SK-N-SH (cell line): ENCODE measurements at regions not wholly inside any gene's neighbourhood (a gene's known extent, or its start where the extent isn't known, plus 50 kb on each side); places are given as distances from the start of the nearest gene placed in this dataset.

Source experiments
- CTCF ChIP-seq: fragments of 200-600 bp; sonication (generic); IDR thresholded peaks from 2 replicates; pipeline ENCODE4 v1.6.1; 2017; ENCODE audit warnings: antibody characterized with exemption, mild to moderate bottlenecking, moderate library complexity
- EZH2phosphoT487 ChIP-seq: fragments of 200-600 bp; sonication (generic); IDR thresholded peaks from 2 replicates; pipeline ENCODE4 v1.6.1; 2017; ENCODE audit warnings: low read depth, mixed run types, mild to moderate bottlenecking, antibody characterized with exemption, moderate library complexity, borderline replicate concordance
- MAX ChIP-seq: IDR thresholded peaks from 2 replicates; pipeline ENCODE4 v1.4.0; 2012; ENCODE audit warnings: low read depth
- NRF1 ChIP-seq: IDR thresholded peaks from 2 replicates; pipeline ENCODE4 v1.6.1; 2012; ENCODE audit warnings: low read depth, mild to moderate bottlenecking, low read length
- POLR2AphosphoS5 ChIP-seq: IDR thresholded peaks from 2 replicates; pipeline ENCODE4 v1.6.1; 2012; ENCODE audit warnings: low read depth, low read length
- RXRA ChIP-seq: IDR thresholded peaks from 2 replicates; pipeline ENCODE4 v1.4.0; 2012; ENCODE audit warnings: low read depth, mild to moderate bottlenecking, borderline replicate concordance

- no peak for TF ChIP-seq MAX
- no peak for TF ChIP-seq EZH2phosphoT487
- TF ChIP-seq NRF1 = no peak
- TF ChIP-seq RXRA = no peak
- no peak for TF ChIP-seq POLR2AphosphoS5
- TF ChIP-seq CTCF = no peak
These were observed 90.3 kb downstream of the FOXF2 start for GRCh38 chr6:1479601-1480221.
